Globus pallidus (tissue), 1 donor: ENCODE measurements at regions not wholly inside any gene's neighbourhood (a gene's known extent, or its start where the extent isn't known, plus 50 kb on each side); places are given as distances from the start of the nearest gene placed in this dataset.
"Not testable (repeated sequence)": the region's sequence is repeated elsewhere in the genome, so short reads cannot be mapped to it uniquely, and the experiment has no call there.

Experiments
- DNase-seq: peaks from one replicate; pipeline ENCODE4 v3.0.0-alpha.2; 2015; ENCODE audit warnings: low spot score

DNA sequence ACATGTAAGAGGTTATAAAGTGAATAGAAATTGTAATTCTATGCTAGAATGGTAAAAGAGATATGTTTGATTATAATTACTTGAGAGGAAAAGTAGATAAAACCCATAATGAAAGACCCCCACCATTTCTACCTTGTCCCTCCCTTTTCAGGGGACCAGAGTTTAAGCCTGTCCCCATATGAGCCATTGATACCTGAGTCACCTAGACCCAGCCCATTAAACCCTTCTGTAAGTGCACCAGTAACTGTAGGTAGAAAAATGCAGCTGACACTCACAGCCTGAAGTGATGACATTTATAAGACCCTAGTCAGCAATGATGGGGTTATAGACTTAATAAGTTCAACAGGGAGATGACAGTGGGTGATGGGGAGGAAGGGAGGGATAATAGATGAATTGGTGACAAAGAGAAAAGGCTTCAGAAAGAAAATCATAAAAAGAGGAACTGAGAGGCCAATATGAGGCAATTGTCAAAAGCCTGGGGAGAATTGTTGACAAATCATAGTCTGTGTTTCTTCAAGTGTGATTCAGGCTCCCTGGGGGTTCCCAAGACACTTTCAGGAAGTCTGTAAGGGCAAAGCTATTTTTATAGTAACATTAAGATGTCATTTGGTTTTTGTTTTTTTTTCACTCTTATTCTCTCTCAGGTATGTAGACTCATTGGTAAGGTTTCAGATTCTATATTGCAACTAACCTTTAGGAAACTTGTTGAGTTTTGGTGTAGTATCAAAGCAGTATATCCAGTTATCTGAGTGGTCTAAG, 544.2 kb downstream of the SATB2 start:
- DNase-seq, result no peak

DNA sequence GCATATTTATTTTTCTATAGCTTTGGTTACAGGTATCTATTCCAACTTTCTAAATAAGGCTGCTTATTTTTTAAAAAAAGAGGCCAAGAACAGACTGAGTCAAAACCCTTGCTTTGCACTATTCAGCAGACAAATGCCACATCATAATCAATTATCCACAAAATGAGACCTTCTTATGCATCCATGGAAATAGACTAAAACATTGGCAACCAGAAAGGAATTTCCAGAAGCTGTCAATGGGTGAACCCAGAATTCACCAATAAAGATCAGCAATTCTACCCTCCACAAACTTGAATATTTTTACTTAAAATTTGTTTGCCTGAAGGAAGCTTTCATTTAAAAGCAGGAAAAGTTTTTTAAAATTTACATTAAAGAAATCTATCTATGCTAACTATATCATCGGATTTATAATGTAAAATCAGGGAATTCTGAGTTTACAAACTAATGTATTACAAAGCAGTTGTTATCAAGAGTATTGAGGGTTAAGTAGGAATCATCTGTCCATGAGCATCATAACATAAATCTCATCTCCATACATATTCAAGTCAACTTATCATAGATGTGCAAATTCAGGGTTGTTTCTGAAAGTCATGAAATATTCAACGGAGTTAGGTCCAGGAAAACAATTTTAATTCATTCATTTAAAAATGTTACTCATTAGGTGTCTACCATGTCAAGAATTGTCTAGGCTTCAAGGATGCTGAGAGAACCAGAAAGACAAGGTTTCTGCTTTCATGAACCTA, 548.0 kb downstream of the SATB2 start:
- no peak for DNase-seq

DNA sequence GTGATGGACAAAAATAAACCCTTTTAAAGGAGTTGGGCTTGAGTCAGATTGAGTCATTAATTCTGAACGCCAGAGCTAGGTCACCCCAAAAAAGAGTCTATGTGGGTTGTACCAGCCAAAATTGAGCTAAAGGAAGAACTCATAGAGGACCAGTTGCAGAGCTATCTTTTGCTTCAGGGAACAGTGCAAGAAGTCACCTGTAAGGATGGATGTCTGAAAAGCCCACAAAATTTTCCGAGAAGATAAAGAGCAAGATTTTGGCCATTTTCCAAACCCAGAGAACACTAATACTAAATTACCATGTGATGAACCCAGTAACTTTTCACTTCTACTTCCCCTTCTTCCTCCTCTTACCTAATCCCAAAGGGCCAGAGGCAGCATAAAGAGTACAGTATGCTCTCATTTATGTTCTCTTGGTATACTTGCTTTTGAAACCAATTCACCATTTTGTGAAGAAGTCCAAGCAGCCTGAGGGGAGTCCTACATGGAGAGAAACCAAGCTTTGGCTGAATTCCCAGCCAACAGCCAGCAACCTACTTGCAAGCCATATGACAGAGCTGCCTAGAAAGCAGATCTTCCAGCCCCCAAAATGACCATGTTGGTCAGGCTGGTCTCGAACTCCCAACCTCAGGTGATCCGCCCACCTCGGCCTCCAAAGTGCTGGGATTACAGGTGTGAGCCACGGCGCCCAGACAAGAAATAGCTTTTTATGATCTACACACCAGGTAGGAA, 551.7 kb downstream of the SATB2 start:
- no peak for DNase-seq

GRCh38 chr2:198901894-198902293, 555.8 kb downstream of the SATB2 start:
- DNase-seq, result no peak

GRCh38 chr2:198900141-198900540, 557.6 kb downstream of the SATB2 start:
- no peak for DNase-seq

- DNase-seq, result no peak
Observed at GRCh38 chr2:198890490-198890889, 567.2 kb downstream of the SATB2 start.

GRCh38 chr2:198883604-198884003, 574.1 kb downstream of the SATB2 start:
- no peak for DNase-seq

- DNase-seq, result no peak
Observed at GRCh38 chr2:198880986-198881385, 576.8 kb downstream of the SATB2 start.

DNA sequence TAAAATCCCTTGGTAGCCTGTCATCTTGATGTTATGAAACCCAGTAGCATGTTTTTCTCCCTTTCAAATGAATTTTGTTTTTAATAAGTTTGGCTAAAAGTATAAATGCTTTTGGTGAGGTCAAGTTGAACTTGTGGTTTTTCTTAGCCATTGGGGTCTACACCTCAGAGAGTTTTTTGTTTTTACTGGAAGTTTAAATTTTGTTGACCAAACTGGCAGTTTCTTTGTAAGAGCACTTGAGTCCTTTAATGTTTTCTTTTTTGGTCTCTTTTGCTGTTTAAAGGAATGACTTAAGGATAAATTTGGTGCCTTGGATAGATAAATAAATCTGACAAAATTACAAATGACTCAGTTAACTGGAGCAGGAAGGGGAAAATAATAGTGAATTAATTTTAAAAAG, 577.3 kb downstream of the SATB2 start:
- no peak for DNase-seq

- no peak for DNase-seq
Observed at GRCh38 chr2:198874472-198874858, 583.3 kb downstream of the SATB2 start.

DNA sequence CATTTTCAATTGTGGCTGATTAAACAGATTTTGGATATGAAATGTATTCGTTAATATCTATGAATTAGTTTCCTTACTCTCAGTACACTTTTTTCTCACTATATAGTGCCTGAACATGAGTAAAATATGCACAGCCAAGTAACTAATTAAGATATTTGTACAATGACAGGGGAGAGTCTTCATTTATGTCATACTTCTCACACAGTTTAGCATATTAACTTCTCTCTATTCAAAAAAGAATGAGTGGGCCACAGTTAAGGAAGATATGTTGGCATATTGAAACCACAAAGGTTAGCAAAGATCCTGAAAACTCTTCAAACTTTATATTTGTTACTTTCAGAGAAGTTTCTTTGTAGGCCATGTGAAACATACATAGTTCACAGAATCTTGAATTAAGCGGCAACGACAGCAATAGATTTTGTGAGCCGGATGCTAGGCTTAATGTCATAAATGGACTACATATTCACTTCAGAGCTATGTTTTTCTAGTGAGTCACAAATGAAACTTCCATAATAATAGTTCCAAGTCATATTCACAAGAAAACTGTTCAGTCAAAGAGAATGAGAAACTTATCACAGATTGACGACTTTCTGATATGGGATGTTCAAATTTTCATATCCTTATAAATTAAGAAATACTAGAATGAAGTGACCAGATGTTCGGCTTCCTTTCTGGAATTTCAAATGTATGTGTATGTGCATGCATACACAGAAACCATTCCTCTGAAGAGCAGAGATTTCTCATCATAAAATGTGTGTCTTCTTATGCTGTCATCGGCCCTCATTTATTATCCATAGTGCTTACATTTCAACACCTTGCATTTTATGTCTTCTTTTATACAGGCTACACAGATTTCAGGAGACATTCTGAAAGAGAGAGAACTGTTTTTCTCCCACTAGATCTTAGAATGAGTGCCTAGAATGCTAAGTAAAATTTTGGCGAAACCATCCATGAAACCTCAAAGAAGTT, 584.0 kb downstream of the SATB2 start:
- DNase-seq, result no peak

- no peak for DNase-seq
Observed at GRCh38 chr2:198863655-198864054, 594.1 kb downstream of the SATB2 start.

GRCh38 chr2:198861080-198861479, 596.7 kb downstream of the SATB2 start:
- DNase-seq, result no peak

DNA sequence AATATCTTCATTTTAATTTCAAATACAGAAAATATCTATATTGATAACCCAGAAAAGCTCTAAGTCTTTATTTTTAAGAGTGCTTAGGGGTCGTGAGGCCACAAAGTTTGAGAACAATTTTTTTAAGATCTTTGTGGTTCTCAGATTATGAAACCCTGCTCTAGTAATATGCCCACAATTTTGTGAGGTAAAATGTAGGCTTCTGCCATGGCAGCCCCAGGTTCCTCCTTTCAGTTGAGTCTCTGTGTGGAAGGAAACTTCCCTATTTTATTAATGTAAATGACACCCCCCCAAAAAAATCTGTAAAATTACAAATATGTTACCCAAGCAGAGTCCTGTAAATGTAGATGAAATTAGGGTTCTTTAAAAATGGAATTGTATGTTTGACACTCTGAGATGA, 600.5 kb downstream of the SATB2 start:
- no peak for DNase-seq

DNA sequence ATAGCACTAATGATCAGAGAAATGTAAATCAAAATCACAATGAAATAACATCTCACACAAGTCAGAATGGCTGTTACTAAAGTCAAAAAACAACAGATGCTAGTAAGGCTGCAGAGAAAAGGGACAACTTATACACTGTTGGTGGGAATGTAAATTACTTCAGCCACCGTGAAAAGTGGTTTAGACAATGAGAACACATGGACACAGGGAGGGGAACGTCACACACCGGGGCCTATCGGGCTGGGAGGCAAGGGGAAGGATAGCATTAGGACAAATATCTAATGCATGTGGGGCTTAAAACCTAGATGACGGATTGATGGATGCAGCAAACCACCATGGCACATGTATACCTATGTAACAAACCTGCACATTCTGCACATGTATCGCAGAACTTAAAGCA, 602.0 kb downstream of the SATB2 start:
- not testable (repeated sequence) for DNase-seq

GRCh38 chr2:198852248-198852647, 605.5 kb downstream of the SATB2 start:
- no peak for DNase-seq

DNA sequence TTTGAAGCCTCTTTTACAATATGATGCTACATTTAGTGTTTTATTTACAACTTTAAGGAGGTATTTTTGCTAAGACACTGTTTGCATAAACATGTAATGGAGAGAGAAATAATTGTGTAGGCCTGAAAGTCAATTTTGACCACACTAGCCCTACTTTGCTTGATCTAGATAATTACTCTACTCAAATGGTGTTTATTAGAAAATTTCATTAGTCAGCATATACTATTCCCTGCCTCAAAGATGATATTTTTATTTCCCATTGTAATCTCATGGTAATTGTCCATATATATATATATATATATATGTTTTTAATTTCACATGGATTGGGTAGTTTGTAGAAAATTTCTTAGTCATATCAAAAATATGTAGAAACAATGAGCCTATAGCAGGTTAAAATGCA, 632.2 kb downstream of the SATB2 start:
- DNase-seq, result no peak

- no peak for DNase-seq
Observed at GRCh38 chr2:198817536-198817935, 640.2 kb downstream of the SATB2 start.

DNA sequence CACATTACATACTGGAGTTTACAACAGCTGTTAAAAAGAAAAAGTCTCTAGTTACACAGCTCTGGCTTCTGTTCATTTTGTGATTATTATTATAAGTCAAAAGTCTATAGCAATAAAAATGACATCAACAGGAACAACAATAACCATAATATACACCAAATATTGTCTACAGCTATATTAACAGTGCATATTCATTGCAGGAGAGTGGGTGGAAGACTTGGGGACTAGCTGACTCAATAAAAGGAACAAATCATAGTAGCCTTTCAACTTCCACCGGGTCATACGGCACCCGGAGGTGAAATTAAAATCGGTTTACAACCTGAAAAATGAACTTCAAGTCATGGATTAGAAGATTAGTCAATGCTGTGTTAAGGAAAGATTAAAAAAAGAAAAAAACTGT, 642.1 kb downstream of the SATB2 start:
- DNase-seq, result no peak

DNA sequence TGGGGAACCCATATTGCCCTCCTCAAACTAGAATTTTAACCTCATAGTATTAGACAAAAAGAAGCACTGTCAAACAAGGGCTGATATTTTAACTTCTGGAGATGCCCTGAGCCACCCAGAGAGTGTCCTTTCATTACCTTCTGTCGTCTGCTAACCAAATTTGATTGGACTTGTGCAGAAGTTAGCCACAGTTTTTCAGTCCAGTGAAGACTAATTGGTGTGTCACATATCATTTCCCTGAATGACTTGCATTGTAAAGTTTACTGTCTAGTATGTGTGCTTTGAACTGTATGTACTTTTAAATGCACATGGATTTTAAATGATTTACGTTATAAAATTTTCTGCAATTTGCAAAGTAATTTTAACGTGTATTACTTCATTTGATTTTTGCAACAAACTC, 646.5 kb downstream of the SATB2 start:
- DNase-seq, result no peak

DNA sequence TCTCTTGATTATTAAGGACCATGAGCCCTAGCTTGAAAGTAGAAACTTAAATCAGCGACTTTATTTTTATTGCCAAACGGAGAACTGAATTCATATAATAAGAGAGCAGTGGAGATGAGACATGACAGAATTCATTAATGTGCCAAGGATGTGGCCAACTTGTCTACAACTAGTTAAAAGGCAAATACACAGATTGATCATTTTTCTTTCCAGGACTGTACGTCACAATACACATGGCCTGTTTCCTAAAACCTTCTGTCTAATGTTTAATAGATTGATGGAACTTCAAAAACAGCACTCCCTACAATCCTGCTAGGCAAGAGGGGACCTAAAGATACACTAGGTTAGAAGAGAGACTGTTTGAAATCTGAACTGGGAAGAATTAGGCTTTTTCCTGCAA, 647.8 kb downstream of the SATB2 start:
- no peak for DNase-seq

GRCh38 chr2:198807131-198807530, 650.6 kb downstream of the SATB2 start:
- DNase-seq, result no peak
